Activated CD4-positive, alpha-beta T cell treated with anti-CD3 and anti-CD28 coated beads for 36 hours (primary cell): ENCODE measurements at regions not wholly inside any gene's neighbourhood (a gene's known extent, or its start where the extent isn't known, plus 50 kb on each side); places are given as distances from the start of the nearest gene placed in this dataset.

Source experiments
- ATAC-seq: fragments of 200-7000 bp; cut with Tn5 transposase; one replicate; pipeline ENCODE4 v1.10.0; 2021; ENCODE audit warnings: mild to moderate bottlenecking, moderate library complexity
- CTCF ChIA-PET: fragments of 350-600 bp; sonication (Branson Sonifier 250); formaldehyde crosslinking; loops from one replicate; lab custom pipeline; 2021; ENCODE audit warnings: antibody characterized with exemption; lab: Charles Lee
- POLR2A ChIA-PET: fragments of 350-600 bp; sonication (Branson Sonifier 250); formaldehyde crosslinking; loops from one replicate; lab custom pipeline; 2021; ENCODE audit warnings: antibody characterized with exemption, inconsistent platforms; lab: Charles Lee
- DNase-seq: peaks from one replicate; pipeline ENCODE4 v3.0.0-alpha.2; 2020
- H3K27ac Mint-ChIP-seq: one replicate; pipeline ENCODE4 v1.8.0; 2021; ENCODE audit warnings: mixed read lengths
- H3K27me3 Mint-ChIP-seq: one replicate; pipeline ENCODE4 v1.8.0; 2021; ENCODE audit warnings: mixed read lengths
- H3K36me3 Mint-ChIP-seq: one replicate; pipeline ENCODE4 v1.8.0; 2021; ENCODE audit warnings: low read depth, mixed read lengths
- H3K4me1 Mint-ChIP-seq: one replicate; pipeline ENCODE4 v1.8.0; 2021; ENCODE audit warnings: mixed read lengths
- H3K4me3 Mint-ChIP-seq: one replicate; pipeline ENCODE4 v1.8.0; 2021; ENCODE audit warnings: mild to moderate bottlenecking, moderate library complexity, mixed read lengths
- H3K9me3 Mint-ChIP-seq: one replicate; pipeline ENCODE4 v1.8.0; 2021; ENCODE audit warnings: low read depth, mixed read lengths
- intact Hi-C, 2 experiments: fragments of 100-400 bp; cut with DNase I in 1 of 2; cut with micrococcal nuclease in 1 of 2; formaldehyde crosslinking; loops; one replicate each; pipeline versions ENCODE4 v1.14.2 to v1.15.1; 2022 to 2024; cut with DNase I, micrococcal nuclease

DNA sequence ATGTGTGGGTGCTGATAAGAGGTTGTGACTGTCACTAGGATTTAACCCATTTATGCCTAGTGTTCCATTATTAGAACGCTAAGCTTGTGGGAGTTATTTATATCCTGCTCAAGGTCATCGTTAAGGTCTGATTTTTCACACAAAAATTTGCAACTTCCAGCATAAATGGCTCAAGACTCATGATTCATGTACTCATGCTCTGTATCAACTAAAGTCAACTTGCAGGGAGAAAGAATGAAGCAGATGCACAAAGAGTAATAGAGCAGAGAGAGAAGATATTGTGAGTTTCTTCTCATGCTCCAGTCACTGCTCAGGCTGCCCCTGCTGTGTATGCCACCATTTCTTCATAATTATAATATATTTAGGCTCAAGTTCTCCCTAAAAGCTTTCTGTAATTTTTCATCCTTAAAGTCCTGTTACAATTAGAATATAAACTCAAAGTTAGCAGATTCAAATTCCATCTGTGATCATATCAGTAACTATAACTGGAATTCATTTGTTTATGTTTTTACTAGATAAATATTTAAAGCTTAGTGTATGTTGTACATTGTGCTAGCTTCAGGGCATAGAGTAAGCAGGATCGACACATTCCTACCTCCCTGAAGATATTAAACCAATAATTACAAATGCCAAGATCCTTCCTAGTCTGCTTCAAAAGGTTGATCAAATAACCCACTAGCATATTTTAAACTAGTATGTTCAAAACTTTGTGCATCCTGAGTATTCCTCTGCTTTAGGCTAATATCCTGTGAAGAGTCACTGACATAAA, 136.7 kb downstream of the NUDT12 start:
- peaks cover 11% of the 10 kb centered on the region for H3K27me3 Mint-ChIP-seq
- POLR2A ChIA-PET, result no interaction called here
- ATAC-seq (no peak), DNase-seq (no peak)
- H3K27ac Mint-ChIP-seq, result no peak overlapping the region
- no peaks in the 10 kb centered on the region for H3K9me3 Mint-ChIP-seq
- no peak overlapping the region for H3K4me3 Mint-ChIP-seq
- H3K4me1 Mint-ChIP-seq, result no peaks in the 10 kb centered on the region
- no peaks in the 10 kb centered on the region for H3K36me3 Mint-ChIP-seq
- intact Hi-C loops, result no loop called here
- CTCF ChIA-PET, result no interaction called here

DNA sequence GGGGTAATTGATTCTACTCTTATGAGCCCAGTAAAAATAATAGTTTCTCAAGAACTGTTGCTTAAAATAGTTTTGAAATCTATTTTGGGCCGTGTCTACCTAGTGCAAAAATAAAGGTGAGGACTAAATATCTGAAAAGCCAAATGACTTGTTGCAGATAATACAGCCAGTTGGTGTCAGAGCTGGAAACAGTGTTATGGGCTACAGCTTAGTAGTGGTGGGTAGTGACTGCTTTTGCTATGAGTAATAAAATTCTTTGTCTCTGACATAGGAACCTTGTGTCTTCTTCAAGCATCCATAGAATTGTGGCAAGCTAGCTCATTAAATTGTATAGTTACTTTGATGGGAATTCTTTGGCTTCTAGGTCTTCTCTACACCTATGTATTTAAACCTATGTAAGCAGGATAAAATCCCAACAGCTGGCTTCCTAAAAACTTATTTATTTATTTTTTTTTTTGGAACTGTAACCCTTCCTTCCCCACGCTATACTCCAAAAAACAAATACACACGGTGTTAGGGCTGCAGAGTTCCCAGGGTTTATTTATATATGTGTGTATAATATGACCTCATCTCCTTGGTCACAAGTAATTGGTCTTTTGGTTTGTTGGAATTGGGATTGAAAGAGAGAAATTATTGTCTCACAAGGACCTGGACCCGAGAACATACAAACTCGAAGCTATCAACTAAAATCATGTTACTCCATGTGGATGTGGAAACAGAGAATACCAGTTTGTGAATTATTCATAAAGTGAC, 138.0 kb downstream of the NUDT12 start:
- ATAC-seq (no peak), DNase-seq (no peak)
- Mint-ChIP-seq H3K4me1 (no peaks in the 10 kb centered on the region), H3K27me3 (peaks cover 13% of the 10 kb centered on the region), H3K36me3 (no peaks in the 10 kb centered on the region), H3K4me3 (no peak overlapping the region), H3K27ac (no peak overlapping the region), H3K9me3 (no peaks in the 10 kb centered on the region)
- ChIA-PET CTCF (no interaction called here), POLR2A (no interaction called here)
- intact Hi-C loops, result no loop called here

DNA sequence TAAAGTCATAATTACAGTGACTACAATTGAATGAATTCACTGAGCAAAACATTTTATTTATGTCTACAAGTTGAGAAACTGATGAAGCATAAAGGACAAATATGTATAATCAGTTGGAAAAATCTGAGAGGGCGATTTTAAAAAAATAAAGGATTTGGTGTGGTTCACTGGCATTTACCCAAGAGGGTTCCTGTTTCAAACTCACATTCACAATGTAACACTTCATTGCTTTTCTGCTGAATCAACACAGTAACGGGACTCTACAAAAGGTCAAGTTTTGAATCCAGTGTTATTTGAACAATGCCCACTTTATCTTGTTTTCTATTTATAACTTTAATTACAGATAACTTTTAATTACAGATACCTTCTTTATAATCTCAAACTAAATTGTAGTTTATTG, 138.6 kb downstream of the NUDT12 start:
- no peak for ATAC-seq

DNA sequence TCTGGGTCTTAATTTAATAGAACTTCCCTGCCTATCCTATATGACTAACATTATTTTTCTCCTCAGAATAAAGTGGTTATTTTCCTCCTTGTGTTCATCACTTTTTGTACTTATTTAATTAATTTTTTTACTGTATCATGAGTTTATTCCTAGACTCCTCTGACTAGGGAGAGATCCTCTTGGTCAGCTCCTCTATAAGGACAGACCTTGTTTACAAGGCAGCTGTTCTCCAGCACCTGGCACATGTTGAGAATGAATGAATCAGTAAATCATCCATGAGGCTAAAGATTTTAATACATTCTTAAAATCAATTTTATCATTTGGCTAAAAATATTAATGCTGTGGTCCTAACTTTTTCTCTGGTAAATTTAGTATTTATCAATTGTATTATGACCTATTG, 139.8 kb downstream of the NUDT12 start:
- intact Hi-C loops, result no loop called here
- Mint-ChIP-seq H3K4me3 (no peak overlapping the region), H3K36me3 (no peaks in the 10 kb centered on the region), H3K27ac (no peak overlapping the region), H3K4me1 (no peaks in the 10 kb centered on the region), H3K27me3 (peaks cover 17% of the 10 kb centered on the region), H3K9me3 (no peaks in the 10 kb centered on the region)
- ChIA-PET CTCF (interaction anchor here (0.7 kb wide), 1 partner anchor 16 kb away, joined by 3 read pairs; no protein-coding TSS in a partner anchor), POLR2A (no interaction called here)
- ATAC-seq, result no peak
- DNase-seq, result no peak

More for the DNA sequence above, 138.6 kb downstream of the NUDT12 start:
- POLR2A ChIA-PET, result no interaction called here
- no peak for DNase-seq
- Mint-ChIP-seq H3K36me3 (no peaks in the 10 kb centered on the region), H3K9me3 (no peaks in the 10 kb centered on the region), H3K27ac (no peak overlapping the region), H3K4me3 (no peak overlapping the region), H3K4me1 (no peaks in the 10 kb centered on the region), H3K27me3 (peaks cover 13% of the 10 kb centered on the region)
- intact Hi-C loops, result no loop called here
- CTCF ChIA-PET, result no interaction called here

DNA sequence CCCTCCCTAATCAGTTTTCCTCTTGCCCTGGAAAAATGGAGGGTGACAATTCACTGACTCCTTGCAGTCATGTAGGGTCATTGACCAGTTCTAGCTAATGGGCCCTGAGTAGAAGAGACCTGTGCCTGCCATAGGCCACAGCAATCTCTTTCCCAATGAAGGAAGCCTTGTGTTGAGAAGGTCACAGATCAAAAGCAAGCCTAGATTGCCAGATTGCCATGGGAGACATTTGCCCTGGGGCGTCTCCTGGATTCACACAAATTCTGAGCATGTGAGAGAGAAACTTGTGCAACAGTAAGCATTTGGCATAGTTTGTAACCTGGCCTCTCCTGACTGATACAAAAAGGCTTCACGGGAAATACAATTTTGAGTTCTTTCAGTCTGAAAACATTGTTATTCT, 148.0 kb downstream of the NUDT12 start:
- intact Hi-C loops, result no loop called here
- peaks cover 19% of the 10 kb centered on the region for H3K27me3 Mint-ChIP-seq
- no peak overlapping the region for H3K27ac Mint-ChIP-seq
- ChIA-PET CTCF (interaction anchor here (0.6 kb wide), 2 partner anchors 18 to 143 kb away, joined by 3 read pairs; no protein-coding TSS in a partner anchor), POLR2A (no interaction called here)
- no peak overlapping the region for H3K4me3 Mint-ChIP-seq
- DNase-seq (no peak), ATAC-seq (no peak)
- H3K36me3 Mint-ChIP-seq, result no peaks in the 10 kb centered on the region
- H3K4me1 Mint-ChIP-seq, result no peaks in the 10 kb centered on the region
- no peaks in the 10 kb centered on the region for H3K9me3 Mint-ChIP-seq

DNA sequence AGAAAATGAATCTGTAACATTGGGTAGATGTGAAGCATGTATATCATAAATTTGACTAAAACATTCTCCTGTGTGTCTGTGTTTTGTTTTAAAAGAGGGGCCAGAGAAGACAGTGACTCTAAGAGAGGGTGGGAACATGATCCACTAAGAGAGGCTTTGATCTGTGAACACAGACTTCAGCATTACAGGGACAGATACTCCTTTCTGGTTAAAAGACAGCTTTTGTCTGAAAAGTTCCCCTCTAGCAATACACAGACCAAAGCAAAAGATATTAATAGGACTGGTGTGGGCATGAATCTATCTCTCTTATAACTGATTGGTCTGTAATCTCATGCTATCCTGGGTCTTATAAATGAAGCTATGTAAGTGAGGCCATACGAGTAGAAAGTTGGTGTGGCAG, 150.9 kb downstream of the NUDT12 start:
- Mint-ChIP-seq H3K4me1 (no peaks in the 10 kb centered on the region), H3K27me3 (peaks cover 21% of the 10 kb centered on the region), H3K9me3 (no peaks in the 10 kb centered on the region), H3K36me3 (no peaks in the 10 kb centered on the region), H3K27ac (no peak overlapping the region), H3K4me3 (no peak overlapping the region)
- POLR2A ChIA-PET, result no interaction called here
- no peak for DNase-seq
- CTCF ChIA-PET, result no interaction called here
- intact Hi-C loops, result no loop called here
- no peak for ATAC-seq

DNA sequence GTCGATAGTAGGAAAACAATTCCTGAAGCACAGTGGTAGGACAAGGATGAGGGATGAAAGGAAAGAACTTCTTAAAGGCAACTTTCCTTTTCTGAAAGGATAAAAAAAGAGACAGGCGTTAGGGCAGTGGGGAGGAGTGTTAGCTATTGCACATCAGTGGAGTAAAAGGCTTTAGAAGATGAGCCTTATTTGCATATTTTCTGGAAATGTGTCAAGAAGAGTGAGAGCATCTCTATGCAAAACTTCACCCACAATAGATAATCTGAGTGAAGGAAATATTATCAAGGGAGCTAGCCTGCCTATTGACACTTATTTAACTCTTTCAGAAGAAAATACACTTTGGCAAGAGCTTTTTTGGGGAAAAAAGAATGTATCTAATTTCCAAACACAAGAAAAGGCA, 151.6 kb downstream of the MACIR start:
- no peaks in the 10 kb centered on the region for H3K4me1 Mint-ChIP-seq
- no peaks in the 10 kb centered on the region for H3K36me3 Mint-ChIP-seq
- H3K27ac Mint-ChIP-seq, result no peak overlapping the region
- POLR2A ChIA-PET, result no interaction called here
- H3K27me3 Mint-ChIP-seq, result peaks cover 16% of the 10 kb centered on the region
- DNase-seq (no peak), ATAC-seq (no peak)
- no peaks in the 10 kb centered on the region for H3K9me3 Mint-ChIP-seq
- intact Hi-C loops, result no loop called here
- H3K4me3 Mint-ChIP-seq, result no peak overlapping the region
- CTCF ChIA-PET, result no interaction called here

DNA sequence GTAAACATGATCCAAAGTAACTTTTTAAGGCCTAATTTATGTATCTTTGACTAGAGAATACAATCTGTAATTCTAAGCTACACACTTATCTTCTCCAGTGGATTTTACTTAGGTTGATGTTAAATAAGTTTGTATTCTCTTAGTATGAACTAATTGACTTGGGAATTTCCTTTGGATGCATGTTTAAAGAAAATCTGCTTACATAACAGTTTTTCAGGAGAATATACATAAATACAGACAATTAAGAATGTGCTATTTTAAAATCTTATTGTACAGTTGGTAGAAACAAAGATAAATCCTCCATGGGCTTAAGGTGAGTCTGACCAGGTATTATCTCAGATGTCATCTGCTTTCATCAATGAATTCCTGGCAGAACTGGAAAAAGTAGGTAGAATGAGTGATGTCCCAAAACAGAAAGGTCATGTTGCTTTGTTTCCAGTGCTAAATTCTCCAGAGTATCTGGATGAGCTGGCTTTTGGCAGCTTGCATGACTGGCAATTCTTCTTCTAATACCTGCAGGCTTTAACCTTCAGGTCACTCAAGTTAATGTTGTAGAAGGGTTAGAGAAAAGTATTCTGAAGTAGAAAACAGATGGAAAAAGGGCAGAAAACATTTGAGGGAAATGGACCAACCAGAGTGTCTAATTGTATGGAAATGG, 150.6 kb downstream of the MACIR start:
- Mint-ChIP-seq H3K4me3 (no peak overlapping the region), H3K36me3 (no peaks in the 10 kb centered on the region), H3K27ac (no peak overlapping the region), H3K4me1 (no peaks in the 10 kb centered on the region), H3K9me3 (no peaks in the 10 kb centered on the region), H3K27me3 (peaks cover 16% of the 10 kb centered on the region)
- ATAC-seq, result no peak
- no peak for DNase-seq
- CTCF ChIA-PET, result no interaction called here
- POLR2A ChIA-PET, result no interaction called here
- intact Hi-C loops, result no loop called here

DNA sequence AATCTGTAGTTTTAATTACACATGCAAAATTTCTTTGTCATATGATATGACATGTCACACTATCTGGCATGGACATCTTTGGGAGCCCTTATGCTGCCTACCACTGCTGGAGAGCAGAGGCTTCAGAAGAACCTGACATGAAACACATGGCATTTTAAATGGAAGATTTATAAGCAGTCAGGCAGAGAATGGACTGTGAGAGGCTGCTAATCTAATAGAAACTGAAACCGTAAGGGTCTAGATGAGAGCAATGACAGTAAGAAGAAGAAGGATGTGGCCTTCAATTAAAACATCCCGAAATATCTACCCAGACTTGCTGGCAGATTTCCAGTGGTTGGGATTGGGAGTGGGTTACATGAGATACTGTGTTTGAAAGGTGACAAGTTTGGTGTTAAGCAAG, 149.8 kb downstream of the MACIR start:
- POLR2A ChIA-PET, result no interaction called here
- intact Hi-C loops, result no loop called here
- CTCF ChIA-PET, result no interaction called here
- Mint-ChIP-seq H3K4me3 (no peak overlapping the region), H3K9me3 (no peaks in the 10 kb centered on the region), H3K36me3 (no peaks in the 10 kb centered on the region), H3K27me3 (peaks cover 19% of the 10 kb centered on the region), H3K4me1 (no peaks in the 10 kb centered on the region), H3K27ac (no peak overlapping the region)
- DNase-seq (no peak), ATAC-seq (no peak)

DNA sequence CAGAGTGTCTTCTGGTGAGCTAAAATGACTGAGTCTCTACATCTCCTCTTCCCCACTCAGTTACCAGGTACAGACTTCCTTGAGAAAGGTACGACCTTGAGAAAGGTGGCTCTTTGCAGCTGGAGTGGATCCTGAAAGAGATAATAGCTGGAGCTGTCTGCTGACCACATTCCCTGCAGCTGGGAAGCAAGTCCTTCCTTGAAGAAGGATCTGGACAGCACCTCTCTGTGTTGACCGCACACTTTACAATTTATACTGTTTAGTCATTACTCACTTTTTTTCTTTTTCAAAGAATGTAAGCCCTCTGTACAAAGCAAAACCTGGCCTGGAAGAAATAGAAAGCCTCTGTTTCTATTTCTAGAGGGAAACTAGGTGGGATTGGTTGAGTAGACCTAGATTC, 148.8 kb downstream of the MACIR start:
- intact Hi-C loops, result no loop called here
- H3K4me3 Mint-ChIP-seq, result no peak overlapping the region
- ATAC-seq (no peak), DNase-seq (no peak)
- POLR2A ChIA-PET, result no interaction called here
- no peak overlapping the region for H3K27ac Mint-ChIP-seq
- no peaks in the 10 kb centered on the region for H3K9me3 Mint-ChIP-seq
- H3K27me3 Mint-ChIP-seq, result peaks cover 24% of the 10 kb centered on the region
- no peaks in the 10 kb centered on the region for H3K36me3 Mint-ChIP-seq
- no peaks in the 10 kb centered on the region for H3K4me1 Mint-ChIP-seq
- CTCF ChIA-PET, result interaction anchor here (0.6 kb wide), 2 partner anchors 15 to 179 kb away, joined by 3 to 5 read pairs; no protein-coding TSS in a partner anchor

DNA sequence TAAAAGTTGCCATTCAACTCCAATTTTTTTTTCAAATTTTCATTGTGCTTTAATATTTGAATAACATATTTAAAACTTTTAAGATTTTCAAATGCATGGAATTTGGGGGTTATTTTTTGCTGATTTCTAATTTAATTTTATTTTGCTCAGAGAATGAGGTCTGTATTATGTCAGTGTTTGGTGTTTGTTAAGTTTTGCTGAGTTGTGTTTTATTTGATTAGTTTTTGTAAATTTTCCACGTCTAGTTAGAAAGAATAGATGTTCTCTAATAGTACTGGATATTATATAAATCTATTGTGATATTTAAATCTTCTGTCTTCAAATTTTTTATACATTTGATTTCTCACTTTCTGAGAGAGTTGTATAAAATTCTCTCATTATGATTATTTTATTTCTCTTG, 145.9 kb downstream of the MACIR start:
- Mint-ChIP-seq H3K4me1 (no peaks in the 10 kb centered on the region), H3K9me3 (no peaks in the 10 kb centered on the region), H3K36me3 (no peaks in the 10 kb centered on the region), H3K27me3 (peaks cover 17% of the 10 kb centered on the region), H3K27ac (no peak overlapping the region), H3K4me3 (no peak overlapping the region)
- ChIA-PET POLR2A (no interaction called here), CTCF (interaction anchor here (0.6 to 0.7 kb wide), 2 partner anchors 8 to 120 kb away, joined by 3 read pairs; no protein-coding TSS in a partner anchor)
- ATAC-seq (no peak), DNase-seq (no peak)
- intact Hi-C loops, result no loop called here
